ENCODE measurements at regions not wholly inside any gene's neighbourhood (a gene's known extent, or its start where the extent isn't known, plus 50 kb on each side); places are given as distances from the start of the nearest gene placed in this dataset.

- no peak overlapping the region for H3K56ac ChIP-seq (ENCODE audit: extremely low read depth, insufficient read depth, low read length)
- H3K18ac ChIP-seq (ENCODE audit: low read depth, low read length): no peak overlapping the region
- no peak overlapping the region for H2AK9ac ChIP-seq (replicated peaks; ENCODE audit: low read depth, low read length, poor library complexity)
- no peaks in the 10 kb centered on the region for H3K27me3 ChIP-seq (ENCODE audit: control insufficient read depth, insufficient read depth, low read length)
- intact Hi-C loops (cut with micrococcal nuclease): no loop called here
- H2AFZ ChIP-seq (replicated peaks; ENCODE audit: low read length, poor library complexity): no peak overlapping the region
- H3K23ac ChIP-seq (ENCODE audit: low read depth, low read length): no peak overlapping the region
- in situ Hi-C loops (cut with MboI; ENCODE audit: low sequenced_read_pairs): no loop called here
- H3K36me3 ChIP-seq (ENCODE audit: control insufficient read depth, insufficient read depth, low read length): no peaks in the 10 kb centered on the region
- no peaks in the 10 kb centered on the region for H4K20me1 ChIP-seq (ENCODE audit: insufficient read depth, low read length)
- no CpG with 5 or more reads among the region's 1 CpG for WGBS, 2 experiments (ENCODE audit: extremely low coverage in 2 of 2, insufficient read length in 1 of 2)
- no peak overlapping the region for H4K8ac ChIP-seq (ENCODE audit: low read depth in 2 of 2, low read length in 2 of 2)
- dilution Hi-C loops (cut with HindIII; ENCODE audit: low sequenced_read_pairs, unreplicated experiment): no loop called here
- no peaks in the 10 kb centered on the region for H3K79me1 ChIP-seq (ENCODE audit: low read depth in 1 of 2, low read length in 2 of 2)
- no peak overlapping the region for H4K5ac ChIP-seq (ENCODE audit: low read depth, low read length)
- H3K27ac ChIP-seq (ENCODE audit: insufficient read depth, low read length): no peak overlapping the region
- no peak for ATAC-seq (ENCODE audit: low read depth)
- ChIA-PET CTCF (no interaction called here), POLR2A (ENCODE audit: unreplicated experiment) (no interaction called here)
- H2AK5ac ChIP-seq (ENCODE audit: low read depth, low read length): no peak overlapping the region
- no peak overlapping the region for H2BK5ac ChIP-seq (ENCODE audit: low read depth, low read length, poor library complexity, severe bottlenecking)
- H3K14ac ChIP-seq (replicated peaks; ENCODE audit: low read depth, low read length): no peak overlapping the region
- no peak overlapping the region for H3K4me3 ChIP-seq (ENCODE audit: insufficient read depth, low read depth, low read length)
- no peaks in the 10 kb centered on the region for H3K4me1 ChIP-seq (ENCODE audit: control insufficient read depth, insufficient read depth, low read length)
- H3K4ac ChIP-seq (ENCODE audit: low read depth, low read length): no peak overlapping the region
- H2BK20ac ChIP-seq (ENCODE audit: low read depth, low read length): no peak overlapping the region
- H4K91ac ChIP-seq (ENCODE audit: insufficient read depth, low read depth, low read length): no peak overlapping the region
- H2BK15ac ChIP-seq (ENCODE audit: low read depth, low read length): no peak overlapping the region
- no TSS peak for BruUV-seq (replicated peaks)
- no peak overlapping the region for H3K9ac ChIP-seq (ENCODE audit: low read depth, low read length)
- no peak overlapping the region for H3K4me2 ChIP-seq (ENCODE audit: low read depth, low read length)
- no peak overlapping the region for H2BK120ac ChIP-seq (ENCODE audit: low read depth, low read length)
- H3K9me1 ChIP-seq (ENCODE audit: insufficient read depth, low read length): no peaks in the 10 kb centered on the region
- TF ChIP-seq MAFK (IDR thresholded peaks at IDR 0.05; ENCODE audit: low read depth, low read length) (no peak), MXI1 (IDR thresholded peaks at IDR 0.05; ENCODE audit: borderline replicate concordance, low read depth, low read length) (no peak)
- no peaks in the 10 kb centered on the region for H3K9me3 ChIP-seq (ENCODE audit: control insufficient read depth, insufficient read depth, low read length)
- no peak for DNase-seq
Measured at GRCh38 chr11:81979448-81979847, 754.2 kb downstream of the FAM181B start.
